ENCODE measurements at regions not wholly inside any gene's neighbourhood (a gene's known extent, or its start where the extent isn't known, plus 50 kb on each side); places are given as distances from the start of the nearest gene placed in this dataset.

DNA sequence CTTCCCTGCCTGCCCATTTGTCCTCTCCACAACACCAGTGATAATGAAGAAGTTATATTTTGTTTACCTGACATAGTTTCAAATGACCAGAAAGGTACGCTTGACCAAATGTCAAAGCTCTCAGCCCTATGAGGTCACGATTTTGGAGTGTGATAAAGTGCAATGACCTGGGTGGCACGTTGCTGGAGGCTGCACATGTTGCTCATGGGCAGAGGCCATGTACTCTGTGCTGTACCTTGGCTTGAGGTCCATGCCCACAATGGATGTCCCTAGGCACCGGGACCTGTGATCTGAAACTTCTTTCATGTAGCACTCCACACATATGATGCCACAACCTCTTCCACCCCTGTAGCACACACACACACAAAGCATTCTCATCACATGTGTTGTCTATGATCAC lies 164.0 kb upstream of the HEY2 start:
- no peak for TF ChIP-seq POLR2AphosphoS5 (IDR thresholded peaks at IDR 0.05; ENCODE audit: low read depth, low read length)
- TF ChIP-seq CTCF (IDR thresholded peaks at IDR 0.05; ENCODE audit: control extremely low read depth in 1 of 3, insufficient read depth in 1 of 3, low read depth in 1 of 3, low read length in 3 of 3): no peak
- TF ChIP-seq NRF1 (IDR thresholded peaks at IDR 0.05; ENCODE audit: low read depth, low read length): no peak
- TF ChIP-seq TAF1 (IDR thresholded peaks at IDR 0.05; ENCODE audit: low read depth, low read length): no peak
- TF ChIP-seq JUN (IDR thresholded peaks at IDR 0.05; ENCODE audit: low read depth, low read length): no peak
- no peak for TF ChIP-seq FOSL1 (IDR thresholded peaks at IDR 0.05; ENCODE audit: insufficient read depth, low read depth, low read length)
- TF ChIP-seq GTF2F1 (IDR thresholded peaks at IDR 0.05; ENCODE audit: borderline replicate concordance, low read depth, low read length): no peak
- TF ChIP-seq EZH2 (IDR thresholded peaks at IDR 0.05; ENCODE audit: low read depth, low read length, severe bottlenecking): no peak

Data from H1 (cell line).